CD14-positive monocyte (primary cell): ENCODE measurements at regions not wholly inside any gene's neighbourhood (a gene's known extent, or its start where the extent isn't known, plus 50 kb on each side); places are given as distances from the start of the nearest gene placed in this dataset.

Experiments used
- DNase-seq, 3 donors: peaks; one replicate each; pipeline ENCODE4 v3.0.0-alpha.2; 2011 to 2022
- H2AFZ ChIP-seq: 2 replicates; pipeline ENCODE4 v1.6.0; 2012; ENCODE audit warnings: mild to moderate bottlenecking, low read depth, low read length, inconsistent platforms; ENCODE audit not compliant: insufficient read depth, poor library complexity, severe bottlenecking
- H3K27ac ChIP-seq, 2 donors: 1 replicate in 1 of 2; 2 replicates in 1 of 2; pipeline ENCODE4 v1.5.1; 2012 to 2013; ENCODE audit warnings: low read length in 2 of 2, control low read depth in 1 of 2, inconsistent platforms in 1 of 2, low read depth in 1 of 2, mild to moderate bottlenecking in 1 of 2
- H3K27me3 ChIP-seq, 2 donors: one replicate each; pipeline versions ENCODE4 v1.6.0 to v1.6.1; 2011 to 2013; ENCODE audit warnings: low read length in 2 of 2; ENCODE audit not compliant: control insufficient read depth in 2 of 2, insufficient read depth in 2 of 2
- H3K36me3 ChIP-seq, 2 donors: replicated peaks in 1 of 2; 1 replicate in 1 of 2; 2 replicates in 1 of 2; pipeline versions ENCODE4 v1.5.1 to v1.6.1; 2012 to 2013; ENCODE audit warnings: low read length in 2 of 2, control low read depth in 1 of 2, inconsistent platforms in 1 of 2, mild to moderate bottlenecking in 1 of 2; ENCODE audit not compliant: insufficient read depth in 2 of 2, control insufficient read depth in 1 of 2
- H3K4me1 ChIP-seq, 2 donors: 1 replicate in 1 of 2; 2 replicates in 1 of 2; pipeline versions ENCODE4 v1.5.1 to v1.6.1; 2012 to 2013; ENCODE audit warnings: low read length in 2 of 2, control low read depth in 1 of 2, inconsistent platforms in 1 of 2, mild to moderate bottlenecking in 1 of 2, moderate library complexity in 1 of 2; ENCODE audit not compliant: insufficient read depth in 2 of 2, control insufficient read depth in 1 of 2
- H3K4me2 ChIP-seq: replicated peaks from 2 replicates; pipeline ENCODE3; 2012; ENCODE audit warnings: low read length, moderate library complexity, mild to moderate bottlenecking; ENCODE audit not compliant: poor library complexity, severe bottlenecking; ENCODE audit errors: extremely low read depth
- H3K4me3 ChIP-seq, 3 experiments: fragments of 200-600 bp in 1 of 3; sonication (generic) in 1 of 3; replicated peaks in 1 of 3; 1 replicate in 2 of 3; 2 replicates in 1 of 3; pipeline ENCODE4 v1.5.1; 2011 to 2013; ENCODE audit warnings: low read length in 3 of 3, mild to moderate bottlenecking in 3 of 3, control low read depth in 2 of 3, low read depth in 2 of 3, inconsistent platforms in 1 of 3, moderate library complexity in 1 of 3
- H3K79me2 ChIP-seq: 2 replicates; pipeline ENCODE4 v1.6.0; 2012; ENCODE audit warnings: mild to moderate bottlenecking, control low read depth, inconsistent platforms, low read length, moderate library complexity; ENCODE audit not compliant: insufficient read depth
- H3K9ac ChIP-seq: 2 replicates; pipeline ENCODE4 v1.6.0; 2017; ENCODE audit warnings: low read length, mild to moderate bottlenecking; ENCODE audit not compliant: insufficient read depth, poor library complexity, severe bottlenecking
- H3K9me3 ChIP-seq, 2 donors: replicated peaks in 1 of 2; 1 replicate in 1 of 2; 2 replicates in 1 of 2; pipeline versions ENCODE4 v1.5.1 to v1.6.1; 2012 to 2013; ENCODE audit warnings: low read length in 2 of 2, control low read depth in 1 of 2; ENCODE audit not compliant: control insufficient read depth in 1 of 2, insufficient read depth in 1 of 2
- H4K20me1 ChIP-seq: 2 replicates; pipeline ENCODE4 v1.6.0; 2012; ENCODE audit warnings: mild to moderate bottlenecking, low read length, control low read depth, moderate library complexity; ENCODE audit not compliant: insufficient read depth
- H3K27ac Mint-ChIP-seq, 7 donors: one replicate each; pipeline ENCODE4 v1.8.0; 2020; ENCODE audit warnings: mild to moderate bottlenecking in 7 of 7, mixed read lengths in 7 of 7, moderate library complexity in 6 of 7, inconsistent platforms in 2 of 7
- H3K27me3 Mint-ChIP-seq, 3 donors: one replicate each; pipeline ENCODE4 v1.8.0; 2021 to 2022; ENCODE audit warnings: low read depth in 3 of 3, mild to moderate bottlenecking in 3 of 3, mixed read lengths in 3 of 3, moderate library complexity in 3 of 3, inconsistent platforms in 1 of 3
- H3K36me3 Mint-ChIP-seq, 2 donors: one replicate each; pipeline ENCODE4 v1.8.0; 2020; ENCODE audit warnings: mixed read lengths in 2 of 2, inconsistent platforms in 1 of 2, mild to moderate bottlenecking in 1 of 2
- H3K4me1 Mint-ChIP-seq: one replicate; pipeline ENCODE4 v1.8.0; 2020; ENCODE audit warnings: mild to moderate bottlenecking, mixed read lengths
- H3K4me3 Mint-ChIP-seq, 2 donors: one replicate each; pipeline ENCODE4 v1.8.0; 2020; ENCODE audit warnings: mild to moderate bottlenecking in 2 of 2, mixed read lengths in 2 of 2, moderate library complexity in 1 of 2
- H3K9me3 Mint-ChIP-seq, 7 donors: one replicate each; pipeline ENCODE4 v1.8.0; 2020 to 2022; ENCODE audit warnings: mixed read lengths in 7 of 7, mild to moderate bottlenecking in 6 of 7, moderate library complexity in 6 of 7, inconsistent platforms in 2 of 7
- WGBS: methylation state at CpG from one replicate; pipeline ENCODE4 v1.1.5; 2013; ENCODE audit warnings: missing lambda C conversion rate; ENCODE audit not compliant: insufficient coverage; 5-methylcytosine and 5-hydroxymethylcytosine counted together
- intact Hi-C, 2 donors: fragments of 100-400 bp; cut with micrococcal nuclease; formaldehyde crosslinking; loops; one replicate each; pipeline versions ENCODE4 v1.15.0 to v1.15.1; 2023
- TF ChIP-seq, protein P1 (sequence below): fragments of 200-600 bp; IDR thresholded peaks from one replicate; pipeline ENCODE4 v1.8.0; 2022; ENCODE audit warnings: antibody characterized with exemption, mild to moderate bottlenecking

DNA sequence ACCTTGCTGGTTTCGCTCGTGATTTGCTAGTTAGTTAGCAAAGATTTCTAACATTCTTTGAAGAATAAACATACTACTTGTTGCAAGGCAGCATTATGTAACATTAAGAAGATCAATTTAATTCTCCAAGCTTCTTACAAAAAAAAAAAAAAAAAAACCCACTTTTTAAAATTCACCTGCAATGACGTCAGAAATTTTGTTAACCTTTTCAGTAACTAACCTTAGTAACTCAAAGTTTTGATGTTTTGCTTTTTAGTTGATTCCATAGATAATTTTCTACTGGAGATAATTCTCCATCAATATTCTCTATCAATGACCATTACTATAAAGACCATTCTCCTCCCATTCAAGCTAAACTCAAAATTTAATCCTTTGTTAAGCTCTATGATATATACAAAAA is 491.8 kb upstream of the TBL1XR1 start:
- Histone ChIP-seq H3K4me1 (no peaks in the 10 kb centered on the region), H3K4me2 (no peak overlapping the region), H4K20me1 (no peaks in the 10 kb centered on the region), H3K9ac (no peak overlapping the region), H3K79me2 (no peaks in the 10 kb centered on the region), H3K36me3 (no peaks in the 10 kb centered on the region), H3K27me3 (no peaks in the 10 kb centered on the region), H3K9me3 (no peaks in the 10 kb centered on the region), H3K27ac (no peak overlapping the region), H2AFZ (no peak overlapping the region), H3K4me3 (no peak overlapping the region)
- intact Hi-C loops: no loop called here
- no peaks in the 10 kb centered on the region for H3K9me3 Mint-ChIP-seq
- no peak overlapping the region for H3K27ac Mint-ChIP-seq
- H3K27me3 Mint-ChIP-seq: peaks cover 0 to 4% (median 0%) of the 10 kb centered on the region in 3 donors
- peaks cover 1% of the 10 kb centered on the region for H3K4me1 Mint-ChIP-seq
- H3K36me3 Mint-ChIP-seq: no peaks in the 10 kb centered on the region
- TF ChIP-seq, protein P1, sequence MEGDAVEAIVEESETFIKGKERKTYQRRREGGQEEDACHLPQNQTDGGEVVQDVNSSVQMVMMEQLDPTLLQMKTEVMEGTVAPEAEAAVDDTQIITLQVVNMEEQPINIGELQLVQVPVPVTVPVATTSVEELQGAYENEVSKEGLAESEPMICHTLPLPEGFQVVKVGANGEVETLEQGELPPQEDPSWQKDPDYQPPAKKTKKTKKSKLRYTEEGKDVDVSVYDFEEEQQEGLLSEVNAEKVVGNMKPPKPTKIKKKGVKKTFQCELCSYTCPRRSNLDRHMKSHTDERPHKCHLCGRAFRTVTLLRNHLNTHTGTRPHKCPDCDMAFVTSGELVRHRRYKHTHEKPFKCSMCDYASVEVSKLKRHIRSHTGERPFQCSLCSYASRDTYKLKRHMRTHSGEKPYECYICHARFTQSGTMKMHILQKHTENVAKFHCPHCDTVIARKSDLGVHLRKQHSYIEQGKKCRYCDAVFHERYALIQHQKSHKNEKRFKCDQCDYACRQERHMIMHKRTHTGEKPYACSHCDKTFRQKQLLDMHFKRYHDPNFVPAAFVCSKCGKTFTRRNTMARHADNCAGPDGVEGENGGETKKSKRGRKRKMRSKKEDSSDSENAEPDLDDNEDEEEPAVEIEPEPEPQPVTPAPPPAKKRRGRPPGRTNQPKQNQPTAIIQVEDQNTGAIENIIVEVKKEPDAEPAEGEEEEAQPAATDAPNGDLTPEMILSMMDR: no peak
- no CpG with 5 or more reads among the region's 3 CpGs for WGBS
- no peak for DNase-seq
- no peak overlapping the region for H3K4me3 Mint-ChIP-seq

DNA sequence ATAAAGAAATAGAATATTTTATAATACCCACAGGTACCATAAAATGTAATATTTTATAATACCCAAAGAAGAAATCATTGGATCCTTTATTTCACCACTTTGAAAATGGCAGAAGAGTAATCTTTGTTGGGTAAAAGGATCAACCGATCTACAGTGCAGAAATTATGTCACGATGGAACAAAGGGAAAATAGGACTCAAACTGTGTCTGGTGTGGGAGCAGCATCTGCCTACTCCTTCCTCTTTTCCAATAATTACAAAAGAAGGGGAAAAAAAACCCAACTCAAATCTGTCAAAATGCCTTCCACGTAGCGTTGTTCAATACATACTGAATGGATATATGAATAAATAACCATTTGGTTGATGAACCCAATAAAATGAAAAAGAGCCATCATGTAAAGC is 492.6 kb upstream of the TBL1XR1 start:
- no peaks in the 10 kb centered on the region for H3K4me1 ChIP-seq
- Mint-ChIP-seq H3K4me1 (peaks cover 4% of the 10 kb centered on the region), H3K4me3 (no peak overlapping the region), H3K9me3 (no peaks in the 10 kb centered on the region), H3K36me3 (no peaks in the 10 kb centered on the region), H3K27me3 (peaks cover 0 to 4% (median 0%) of the 10 kb centered on the region in 3 donors), H3K27ac (no peak overlapping the region)
- no peak overlapping the region for H2AFZ ChIP-seq
- H3K79me2 ChIP-seq: no peaks in the 10 kb centered on the region
- DNase-seq: no peak
- no peaks in the 10 kb centered on the region for H3K9me3 ChIP-seq
- TF ChIP-seq, protein P1: no peak
- no peak overlapping the region for H3K4me3 ChIP-seq
- no peaks in the 10 kb centered on the region for H3K36me3 ChIP-seq
- intact Hi-C loops: no loop called here
- H4K20me1 ChIP-seq: no peaks in the 10 kb centered on the region
- no CpG with 5 or more reads among the region's 4 CpGs for WGBS
- no peak overlapping the region for H3K27ac ChIP-seq
- H3K27me3 ChIP-seq: no peaks in the 10 kb centered on the region
- no peak overlapping the region for H3K4me2 ChIP-seq
- no peak overlapping the region for H3K9ac ChIP-seq
